ENCODE measurements at regions not wholly inside any gene's neighbourhood (a gene's known extent, or its start where the extent isn't known, plus 50 kb on each side); places are given as distances from the start of the nearest gene placed in this dataset.
"Not testable (repeated sequence)": the region's sequence is repeated elsewhere in the genome, so short reads cannot be mapped to it uniquely, and the experiment has no call there.

DNA sequence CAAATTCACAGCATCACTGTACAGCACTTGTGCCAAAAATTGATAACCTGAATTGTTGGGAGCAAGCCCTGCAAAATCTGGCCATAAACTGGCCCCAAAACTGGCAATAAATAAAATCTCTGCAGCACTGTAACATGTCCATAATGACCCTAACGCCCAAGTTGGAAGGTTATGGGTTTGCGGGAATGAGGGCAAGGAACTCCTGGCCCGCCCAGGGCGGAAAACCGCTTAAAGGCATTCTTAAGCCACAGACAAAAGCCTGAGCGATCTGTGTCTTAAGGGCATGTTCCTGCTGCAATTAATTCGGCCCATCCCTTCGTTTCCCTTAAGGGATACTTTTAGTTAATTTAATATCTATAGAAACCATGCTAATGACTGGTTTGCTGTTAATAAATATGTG, 690.1 kb upstream of the EPHA5 start:
- not testable (repeated sequence) for H3K9ac ChIP-seq (ENCODE audit: low read length); H3K4me3 ChIP-seq (ENCODE audit: low read depth, low read length); H3K27me3 ChIP-seq (ENCODE audit: control insufficient read depth, insufficient read depth, low read length); H3K9me3 ChIP-seq (ENCODE audit: control insufficient read depth, insufficient read depth, low read depth, low read length); H3K27ac ChIP-seq (ENCODE audit: low read depth, low read length); H3K4me1 ChIP-seq (ENCODE audit: control insufficient read depth, insufficient read depth, low read length); H3K36me3 ChIP-seq (ENCODE audit: control insufficient read depth, insufficient read depth, low read length)

DNA sequence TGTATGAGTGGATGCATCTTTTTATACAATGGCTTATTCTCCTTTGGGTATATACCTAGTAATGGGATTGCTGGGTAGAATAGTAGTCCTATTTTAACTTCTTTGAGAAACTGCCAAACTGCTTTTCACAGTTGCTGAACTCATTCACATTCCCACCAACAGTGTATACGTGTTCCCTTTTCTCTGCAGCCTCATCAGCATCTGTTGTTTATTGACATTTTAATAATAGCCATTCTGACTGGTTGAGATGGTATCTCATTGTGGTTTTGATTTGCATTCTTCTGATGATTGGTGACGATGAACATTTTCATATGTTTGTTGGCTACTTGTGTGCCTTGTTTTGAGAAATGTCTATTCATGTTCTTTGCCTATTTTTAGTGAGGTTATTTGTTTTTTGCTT, 687.0 kb upstream of the EPHA5 start:
- H3K27ac ChIP-seq (ENCODE audit: low read depth, low read length) = no peak overlapping the region
- no peaks in the 10 kb centered on the region for H3K27me3 ChIP-seq (ENCODE audit: control insufficient read depth, insufficient read depth, low read length)
- 0 out of 2 replicates have a peak, but pooled peaks cover 7% of the 10 kb centered on the region for H3K4me1 ChIP-seq (ENCODE audit: control insufficient read depth, insufficient read depth, low read length)
- H3K36me3 ChIP-seq (ENCODE audit: control insufficient read depth, insufficient read depth, low read length) = no peaks in the 10 kb centered on the region
- H3K9ac ChIP-seq (ENCODE audit: low read length) = no peak overlapping the region
- H3K4me3 ChIP-seq (ENCODE audit: low read depth, low read length) = no peak overlapping the region
- H3K9me3 ChIP-seq (ENCODE audit: control insufficient read depth, insufficient read depth, low read depth, low read length) = no peaks in the 10 kb centered on the region

DNA sequence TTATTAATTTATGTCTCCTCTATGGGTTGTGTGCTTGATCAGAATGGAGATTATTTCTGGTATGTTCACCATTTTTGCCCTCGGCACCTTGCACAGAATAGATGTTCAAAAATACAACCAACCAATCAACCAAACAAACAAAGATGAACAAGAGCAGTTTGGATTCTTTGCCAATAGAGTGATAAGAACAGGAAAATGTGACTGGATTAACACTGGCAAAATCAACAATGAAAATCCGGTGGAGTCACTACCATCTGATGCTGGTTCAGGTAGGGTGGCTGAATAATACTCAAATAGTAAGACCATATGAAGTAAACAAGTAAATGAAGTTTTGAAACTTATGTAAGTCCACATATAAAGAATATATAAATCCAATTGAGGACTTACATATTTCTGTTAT, 685.0 kb upstream of the EPHA5 start:
- H3K4me3 ChIP-seq (ENCODE audit: low read depth, low read length) = no peak overlapping the region
- no peaks in the 10 kb centered on the region for H3K27me3 ChIP-seq (ENCODE audit: control insufficient read depth, insufficient read depth, low read length)
- H3K9me3 ChIP-seq (ENCODE audit: control insufficient read depth, insufficient read depth, low read depth, low read length) = no peaks in the 10 kb centered on the region
- no peaks in the 10 kb centered on the region for H3K36me3 ChIP-seq (ENCODE audit: control insufficient read depth, insufficient read depth, low read length)
- no peak overlapping the region for H3K27ac ChIP-seq (ENCODE audit: low read depth, low read length)
- H3K4me1 ChIP-seq (ENCODE audit: control insufficient read depth, insufficient read depth, low read length) = 0 out of 2 replicates have a peak, but pooled peaks cover 7% of the 10 kb centered on the region
- H3K9ac ChIP-seq (ENCODE audit: low read length) = no peak overlapping the region

DNA sequence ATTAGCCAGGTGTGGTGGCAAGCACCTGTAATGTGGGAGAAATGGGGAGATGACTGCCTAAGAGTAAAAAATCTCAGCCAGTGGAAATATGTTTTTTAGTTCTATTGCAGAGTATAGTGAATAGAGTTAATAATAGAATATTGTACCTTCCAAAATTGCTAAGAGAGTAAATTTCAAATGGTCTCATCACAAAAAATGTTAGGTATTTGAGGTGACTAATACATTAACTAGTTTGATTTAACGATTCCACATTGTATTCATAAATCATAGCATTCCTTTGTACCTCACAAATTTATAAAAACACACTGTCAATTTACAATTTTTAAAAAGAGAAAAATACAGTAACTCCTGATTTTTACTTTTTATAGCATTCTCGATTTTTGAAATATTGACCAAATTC, 681.5 kb upstream of the EPHA5 start:
- H3K9ac ChIP-seq (ENCODE audit: low read length) = no peak overlapping the region
- no peaks in the 10 kb centered on the region for H3K4me1 ChIP-seq (ENCODE audit: control insufficient read depth, insufficient read depth, low read length)
- no peak overlapping the region for H3K4me3 ChIP-seq (ENCODE audit: low read depth, low read length)

DNA sequence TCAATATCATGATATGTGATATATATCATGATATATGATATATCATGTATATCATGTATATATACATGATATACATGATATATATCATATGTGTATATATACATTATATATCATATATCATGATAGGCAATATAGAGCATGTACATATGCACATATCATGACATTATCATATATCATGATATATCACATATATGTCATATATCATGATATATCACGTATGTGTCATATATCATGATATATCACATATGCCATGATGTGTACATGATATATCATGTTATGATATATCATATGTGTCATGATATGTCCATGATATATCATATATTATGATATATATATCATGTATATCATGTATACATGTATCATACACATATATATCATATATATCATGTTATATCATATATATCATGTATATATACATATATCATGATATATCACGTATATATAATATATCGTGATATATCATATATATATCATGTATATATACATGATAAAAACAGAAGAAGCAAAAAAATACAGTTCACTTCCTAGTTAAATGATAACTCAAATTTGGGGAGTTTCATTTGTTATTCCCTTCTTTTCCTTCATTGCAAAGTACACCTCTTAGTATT, 670.1 kb upstream of the EPHA5 start:
- Histone ChIP-seq H3K9ac (ENCODE audit: low read length) (no peak overlapping the region), H3K36me3 (ENCODE audit: control insufficient read depth, insufficient read depth, low read length) (no peaks in the 10 kb centered on the region), H3K27me3 (ENCODE audit: control insufficient read depth, insufficient read depth, low read length) (no peaks in the 10 kb centered on the region), H3K4me1 (ENCODE audit: control insufficient read depth, insufficient read depth, low read length) (no peaks in the 10 kb centered on the region), H3K27ac (ENCODE audit: low read depth, low read length) (no peak overlapping the region), H3K9me3 (ENCODE audit: control insufficient read depth, insufficient read depth, low read depth, low read length) (no peaks in the 10 kb centered on the region), H3K4me3 (ENCODE audit: low read depth, low read length) (no peak overlapping the region)

More for the DNA sequence above, 681.5 kb upstream of the EPHA5 start:
- no peaks in the 10 kb centered on the region for H3K27me3 ChIP-seq (ENCODE audit: control insufficient read depth, insufficient read depth, low read length)
- no peaks in the 10 kb centered on the region for H3K36me3 ChIP-seq (ENCODE audit: control insufficient read depth, insufficient read depth, low read length)
- no peak overlapping the region for H3K27ac ChIP-seq (ENCODE audit: low read depth, low read length)
- no peaks in the 10 kb centered on the region for H3K9me3 ChIP-seq (ENCODE audit: control insufficient read depth, insufficient read depth, low read depth, low read length)

DNA sequence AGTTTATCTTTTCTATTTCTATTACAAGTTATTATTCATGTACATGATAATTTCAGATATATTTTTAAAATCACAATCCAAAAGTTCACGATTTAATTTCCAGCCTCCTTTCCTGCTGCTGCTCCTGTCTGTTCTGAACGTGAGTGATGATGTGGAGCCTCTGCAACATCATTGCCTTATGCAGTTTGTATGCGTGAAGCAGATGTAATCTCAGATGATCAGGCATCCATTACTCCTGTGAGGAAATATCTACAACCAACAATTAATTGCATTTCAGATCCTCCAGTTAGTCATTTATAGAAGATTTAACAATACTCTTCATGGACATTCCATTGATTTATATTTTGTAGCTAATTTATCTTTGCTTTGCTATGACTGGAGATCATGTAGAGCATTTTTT, 668.7 kb upstream of the EPHA5 start:
- Histone ChIP-seq H3K27me3 (ENCODE audit: control insufficient read depth, insufficient read depth, low read length) (no peaks in the 10 kb centered on the region), H3K36me3 (ENCODE audit: control insufficient read depth, insufficient read depth, low read length) (no peaks in the 10 kb centered on the region), H3K4me3 (ENCODE audit: low read depth, low read length) (no peak overlapping the region), H3K9ac (ENCODE audit: low read length) (no peak overlapping the region), H3K4me1 (ENCODE audit: control insufficient read depth, insufficient read depth, low read length) (no peaks in the 10 kb centered on the region), H3K27ac (ENCODE audit: low read depth, low read length) (no peak overlapping the region), H3K9me3 (ENCODE audit: control insufficient read depth, insufficient read depth, low read depth, low read length) (no peaks in the 10 kb centered on the region)

DNA sequence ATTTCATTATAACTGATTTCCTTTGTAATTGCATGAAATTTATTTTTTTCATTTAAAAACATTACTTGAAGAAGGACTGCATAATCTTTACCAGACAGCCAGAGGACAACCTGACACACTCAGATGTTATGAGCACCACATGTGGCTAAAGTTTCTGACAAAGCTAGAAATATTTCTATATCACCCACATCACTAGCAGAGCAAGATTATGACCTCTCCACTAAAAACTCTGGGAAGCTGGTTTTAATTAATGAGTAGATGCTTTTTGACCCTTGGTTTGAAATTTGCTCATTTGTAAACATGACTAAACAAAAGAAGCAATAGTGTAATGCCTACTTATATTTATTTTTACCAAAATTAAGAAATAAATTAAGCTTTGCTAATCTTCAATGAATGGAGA, 661.5 kb upstream of the EPHA5 start:
- no peak overlapping the region for H3K27ac ChIP-seq (ENCODE audit: low read depth, low read length)
- H3K36me3 ChIP-seq (ENCODE audit: control insufficient read depth, insufficient read depth, low read length) = no peaks in the 10 kb centered on the region
- H3K27me3 ChIP-seq (ENCODE audit: control insufficient read depth, insufficient read depth, low read length) = no peaks in the 10 kb centered on the region
- no peaks in the 10 kb centered on the region; the same call in 1 of the 2 replicates for H3K4me1 ChIP-seq (ENCODE audit: control insufficient read depth, insufficient read depth, low read length)
- H3K9ac ChIP-seq (ENCODE audit: low read length) = no peak overlapping the region
- no peak overlapping the region for H3K4me3 ChIP-seq (ENCODE audit: low read depth, low read length)
- H3K9me3 ChIP-seq (ENCODE audit: control insufficient read depth, insufficient read depth, low read depth, low read length) = no peaks in the 10 kb centered on the region

DNA sequence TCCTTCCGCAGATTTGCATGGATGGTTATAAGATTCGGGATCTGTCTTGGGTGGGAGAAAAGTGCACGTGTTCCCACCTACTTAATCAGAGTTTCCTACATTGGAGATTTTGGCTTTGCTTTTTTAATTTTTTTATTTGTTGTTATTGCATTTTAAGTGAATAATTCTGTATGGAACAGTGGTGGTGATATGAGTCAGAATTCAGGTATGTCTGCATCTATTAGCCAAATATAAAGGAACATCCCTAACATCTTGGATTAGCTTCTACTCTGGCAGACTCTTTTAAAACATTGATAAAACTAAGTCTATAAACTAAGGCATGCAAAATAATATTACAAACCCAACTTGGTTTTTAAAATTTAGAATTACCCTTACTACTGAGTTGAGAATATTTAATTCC, 659.8 kb upstream of the EPHA5 start:
- H3K9me3 ChIP-seq (ENCODE audit: control insufficient read depth, insufficient read depth, low read depth, low read length) = no peaks in the 10 kb centered on the region
- H3K27ac ChIP-seq (ENCODE audit: low read depth, low read length) = no peak overlapping the region
- H3K4me3 ChIP-seq (ENCODE audit: low read depth, low read length) = no peak overlapping the region
- H3K4me1 ChIP-seq (ENCODE audit: control insufficient read depth, insufficient read depth, low read length) = no peaks in the 10 kb centered on the region; the same call in 1 of the 2 replicates
- H3K27me3 ChIP-seq (ENCODE audit: control insufficient read depth, insufficient read depth, low read length) = no peaks in the 10 kb centered on the region
- H3K36me3 ChIP-seq (ENCODE audit: control insufficient read depth, insufficient read depth, low read length) = no peaks in the 10 kb centered on the region
- no peak overlapping the region for H3K9ac ChIP-seq (ENCODE audit: low read length)

DNA sequence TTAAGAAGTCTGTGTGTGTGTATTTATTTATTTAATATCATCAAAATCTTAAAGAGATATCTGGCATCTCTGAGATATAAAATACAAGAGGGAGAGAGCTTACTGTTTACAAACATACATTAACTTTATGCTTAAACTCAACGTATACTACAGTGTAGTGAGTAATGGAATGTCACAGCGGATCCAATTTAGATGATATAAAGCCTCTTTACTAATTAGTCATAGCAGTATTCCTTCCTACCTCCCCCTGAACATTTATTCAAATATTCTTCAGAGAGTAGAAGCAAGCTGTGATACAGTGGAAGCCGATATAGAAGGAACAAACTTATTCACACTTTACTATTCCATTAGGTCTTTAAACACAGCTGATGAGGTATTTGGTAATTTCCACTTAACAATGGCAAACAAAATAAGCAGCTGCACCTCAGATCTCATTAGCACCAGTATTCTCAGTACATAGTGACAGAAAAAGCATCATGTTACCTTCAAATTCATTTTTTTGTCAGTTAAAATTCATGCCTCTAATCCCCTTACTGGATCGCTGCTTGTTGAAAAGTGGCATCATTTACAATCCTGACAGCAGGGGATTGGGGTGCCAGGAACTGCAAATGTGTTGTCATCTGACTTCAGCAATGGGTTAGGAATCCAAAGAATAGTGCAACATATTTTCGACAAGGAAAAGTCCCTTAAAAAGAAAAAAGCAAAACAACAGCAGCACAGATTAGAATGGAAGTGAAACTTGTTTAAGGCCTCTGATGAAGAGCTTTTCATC, 658.7 kb upstream of the EPHA5 start:
- no peak overlapping the region for H3K4me3 ChIP-seq (ENCODE audit: low read depth, low read length)
- no peak overlapping the region for H3K27ac ChIP-seq (ENCODE audit: low read depth, low read length)
- no peak overlapping the region for H3K9ac ChIP-seq (ENCODE audit: low read length)
- no peaks in the 10 kb centered on the region for H3K9me3 ChIP-seq (ENCODE audit: control insufficient read depth, insufficient read depth, low read depth, low read length)
- H3K4me1 ChIP-seq (ENCODE audit: control insufficient read depth, insufficient read depth, low read length) = no peaks in the 10 kb centered on the region; the same call in 1 of the 2 replicates
- no peaks in the 10 kb centered on the region for H3K27me3 ChIP-seq (ENCODE audit: control insufficient read depth, insufficient read depth, low read length)
- H3K36me3 ChIP-seq (ENCODE audit: control insufficient read depth, insufficient read depth, low read length) = no peaks in the 10 kb centered on the region

DNA sequence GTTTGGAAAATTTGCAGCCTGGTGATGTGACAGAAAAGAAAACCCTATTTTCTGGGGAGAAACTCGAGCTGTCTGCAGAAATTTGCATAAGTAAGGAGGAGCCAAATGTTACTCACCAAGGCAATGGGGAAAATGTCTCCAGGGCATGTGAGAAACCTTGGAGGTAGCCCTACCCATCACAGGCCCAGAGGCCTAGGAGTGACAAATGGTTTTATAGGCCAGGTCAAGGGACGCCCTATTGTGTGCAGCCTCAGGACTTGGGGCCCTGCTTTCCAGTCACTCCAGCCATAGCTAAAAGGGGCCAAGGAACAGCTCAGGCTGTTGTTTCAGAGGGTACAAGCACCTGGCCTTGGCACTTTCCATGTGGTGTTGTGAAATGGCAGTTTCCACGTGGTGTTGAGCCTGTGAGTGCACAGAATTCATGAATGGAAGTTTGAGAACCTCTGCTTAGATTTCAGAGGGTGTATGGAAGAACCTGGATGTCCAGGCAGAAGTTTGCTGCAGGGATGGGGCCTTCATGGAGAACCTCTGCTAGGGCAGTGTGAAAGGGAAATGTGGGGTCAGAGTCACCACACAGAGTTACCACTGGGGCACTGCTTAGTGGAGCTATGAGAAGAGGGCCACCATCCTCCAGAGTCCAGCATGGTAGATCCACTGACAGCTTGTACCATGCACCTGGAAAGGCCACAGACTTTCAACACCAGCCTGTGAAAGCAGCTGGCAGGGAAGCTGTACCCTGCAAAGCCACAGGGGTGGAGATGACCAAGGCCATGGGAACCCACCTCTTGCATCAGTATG, 637.6 kb upstream of the EPHA5 start:
- H3K4me3 ChIP-seq (ENCODE audit: low read depth, low read length) = no peak overlapping the region
- H3K4me1 ChIP-seq (ENCODE audit: control insufficient read depth, insufficient read depth, low read length) = no peaks in the 10 kb centered on the region
- H3K27me3 ChIP-seq (ENCODE audit: control insufficient read depth, insufficient read depth, low read length) = no peaks in the 10 kb centered on the region
- H3K36me3 ChIP-seq (ENCODE audit: control insufficient read depth, insufficient read depth, low read length) = no peaks in the 10 kb centered on the region
- H3K9me3 ChIP-seq (ENCODE audit: control insufficient read depth, insufficient read depth, low read depth, low read length) = peaks cover 20% of the 10 kb centered on the region
- H3K27ac ChIP-seq (ENCODE audit: low read depth, low read length) = no peak overlapping the region
- H3K9ac ChIP-seq (ENCODE audit: low read length) = no peak overlapping the region

DNA sequence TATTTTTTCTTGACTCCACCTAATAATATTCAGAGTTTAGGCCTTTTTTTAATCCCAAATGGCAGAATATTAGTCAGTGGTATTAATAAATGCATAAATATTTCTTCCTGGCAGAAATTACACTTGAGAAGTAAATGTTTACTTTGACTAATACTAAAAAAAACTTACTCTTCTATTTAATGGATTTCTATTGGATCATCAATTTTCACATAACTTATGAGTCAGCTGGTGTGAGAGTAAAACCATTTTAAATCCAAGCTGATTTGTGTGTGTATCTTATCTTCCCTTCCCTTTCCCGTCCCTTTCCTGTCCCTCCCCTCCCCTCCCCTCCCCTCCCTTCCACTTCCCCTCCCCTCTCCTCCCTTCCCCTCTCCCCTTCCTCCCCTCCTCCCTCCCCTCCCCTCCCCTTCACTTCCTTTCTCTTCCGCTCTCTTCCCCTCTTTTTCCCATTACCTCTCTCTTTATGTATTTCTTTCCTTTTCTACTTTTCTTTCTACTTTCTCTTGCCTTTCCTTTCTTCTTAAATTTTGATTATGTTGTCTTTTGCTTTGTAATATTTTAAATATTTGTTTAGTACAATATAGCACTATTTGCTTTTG, 630.1 kb upstream of the EPHA5 start:
- H3K27me3 ChIP-seq (ENCODE audit: control insufficient read depth, insufficient read depth, low read length) = no peaks in the 10 kb centered on the region
- H3K9me3 ChIP-seq (ENCODE audit: control insufficient read depth, insufficient read depth, low read depth, low read length) = no peaks in the 10 kb centered on the region
- no peak overlapping the region for H3K9ac ChIP-seq (ENCODE audit: low read length)
- H3K27ac ChIP-seq (ENCODE audit: low read depth, low read length) = no peak overlapping the region
- H3K4me1 ChIP-seq (ENCODE audit: control insufficient read depth, insufficient read depth, low read length) = no peaks in the 10 kb centered on the region
- no peak overlapping the region for H3K4me3 ChIP-seq (ENCODE audit: low read depth, low read length)
- no peaks in the 10 kb centered on the region for H3K36me3 ChIP-seq (ENCODE audit: control insufficient read depth, insufficient read depth, low read length)
